WTC11 (cell line): ENCODE measurements at regions not wholly inside any gene's neighbourhood (a gene's known extent, or its start where the extent isn't known, plus 50 kb on each side); places are given as distances from the start of the nearest gene placed in this dataset.

ENCODE experiments used
- ATAC-seq: fragments of 200-7000 bp; cut with Tn5 transposase; 2 replicates; pipeline ENCODE4 v1.10.0; 2021; ENCODE audit warnings: mild to moderate bottlenecking, moderate library complexity
- CTCF ChIA-PET: fragments of 300-600 bp; sonication (Branson Sonifier 250); formaldehyde crosslinking; loops from one replicate; lab custom pipeline; 2021; ENCODE audit warnings: antibody characterized with exemption; lab: Charles Lee
- POLR2A ChIA-PET: fragments of 350-600 bp; sonication (Branson Sonifier 250); formaldehyde crosslinking; loops from one replicate; lab custom pipeline; 2021; ENCODE audit warnings: antibody characterized with exemption; lab: Charles Lee
- DNase-seq: peaks from one replicate; pipeline ENCODE4 v3.0.0; 2021; ENCODE audit warnings: low spot score
- H3K27ac Mint-ChIP-seq: 2 replicates; pipeline ENCODE4 v1.8.0; 2021; ENCODE audit warnings: mixed read lengths
- H3K27me3 Mint-ChIP-seq: 2 replicates; pipeline ENCODE4 v1.8.0; 2021; ENCODE audit warnings: low read depth, mild to moderate bottlenecking, moderate library complexity, mixed read lengths
- H3K36me3 Mint-ChIP-seq: 2 replicates; pipeline ENCODE4 v1.8.0; 2021; ENCODE audit warnings: mixed read lengths
- H3K4me1 Mint-ChIP-seq: 2 replicates; pipeline ENCODE4 v1.8.0; 2022; ENCODE audit warnings: mixed read lengths
- H3K4me3 Mint-ChIP-seq: 2 replicates; pipeline ENCODE4 v1.8.0; 2021; ENCODE audit warnings: mild to moderate bottlenecking, moderate library complexity, mixed read lengths
- H3K9me3 Mint-ChIP-seq: 2 replicates; pipeline ENCODE4 v1.8.0; 2021; ENCODE audit warnings: mixed read lengths
- AFF4 ChIP-seq: sonication (generic); formaldehyde crosslinking; IDR thresholded peaks from 2 replicates; pipeline ENCODE4 v1.8.1; 2023; ENCODE audit warnings: mild to moderate bottlenecking, missing genetic modification reagents, borderline replicate concordance
- CBFB ChIP-seq: sonication (generic); formaldehyde crosslinking; IDR thresholded peaks from 2 replicates; pipeline ENCODE4 v1.8.1; 2022; ENCODE audit warnings: mild to moderate bottlenecking, low read depth, missing genetic modification reagents
- CDX4 ChIP-seq: fragments of 250-450 bp; sonication (Bioruptor Pico); IDR thresholded peaks from 2 replicates; pipeline ENCODE4 v1.9.0; 2021; ENCODE audit warnings: moderate library complexity, mild to moderate bottlenecking, inconsistent platforms, borderline replicate concordance
- CREM ChIP-seq: sonication (generic); formaldehyde crosslinking; IDR thresholded peaks from 2 replicates; pipeline ENCODE4 v1.8.1; 2022; ENCODE audit warnings: mild to moderate bottlenecking, missing genetic modification reagents, moderate library complexity
- EMX1 ChIP-seq: fragments of 250-450 bp; sonication (Bioruptor Pico); IDR thresholded peaks from 2 replicates; pipeline ENCODE4 v1.8.0; 2021; ENCODE audit warnings: mild to moderate bottlenecking
- FOXJ3 ChIP-seq: sonication (generic); formaldehyde crosslinking; IDR thresholded peaks from 2 replicates; pipeline ENCODE4 v1.9.0; 2021; ENCODE audit warnings: missing genetic modification reagents, mild to moderate bottlenecking, borderline replicate concordance
- GRHL2 ChIP-seq: fragments of 250-450 bp; sonication (Bioruptor Pico); IDR thresholded peaks from 2 replicates; pipeline ENCODE4 v1.8.0; 2022; ENCODE audit warnings: mild to moderate bottlenecking, moderate library complexity; ENCODE audit not compliant: insufficient replicate concordance, severe bottlenecking
- HMGXB4 ChIP-seq: sonication (generic); formaldehyde crosslinking; IDR thresholded peaks from 2 replicates; pipeline ENCODE4 v1.8.1; 2023; ENCODE audit warnings: mild to moderate bottlenecking, moderate library complexity, missing genetic modification reagents
- MXD4 ChIP-seq: fragments of 250-450 bp; sonication (Bioruptor Pico); IDR thresholded peaks from 2 replicates; pipeline ENCODE4 v1.8.0; 2021; ENCODE audit warnings: mild to moderate bottlenecking, moderate library complexity, borderline replicate concordance
- NFATC4 ChIP-seq: fragments of 250-450 bp; sonication (Bioruptor Pico); IDR thresholded peaks from 2 replicates; pipeline ENCODE4 v1.9.0; 2021; ENCODE audit warnings: mild to moderate bottlenecking
- NR1H2 ChIP-seq: sonication (generic); formaldehyde crosslinking; IDR thresholded peaks from 2 replicates; pipeline ENCODE4 v1.9.0; 2021; ENCODE audit warnings: mild to moderate bottlenecking, moderate library complexity, missing genetic modification reagents
- RELA ChIP-seq: sonication (generic); formaldehyde crosslinking; IDR thresholded peaks from 2 replicates; pipeline ENCODE4 v1.8.1; 2022; ENCODE audit warnings: missing genetic modification reagents, mild to moderate bottlenecking, borderline replicate concordance
- SMAD3 ChIP-seq: sonication (generic); formaldehyde crosslinking; IDR thresholded peaks from 2 replicates; pipeline ENCODE4 v1.8.0; 2022; ENCODE audit warnings: missing genetic modification reagents, mild to moderate bottlenecking, borderline replicate concordance
- SOX15 ChIP-seq: fragments of 250-450 bp; sonication (Bioruptor Pico); IDR thresholded peaks from 2 replicates; pipeline ENCODE4 v1.9.0; 2021; ENCODE audit warnings: mild to moderate bottlenecking
- STAT6 ChIP-seq: sonication (generic); formaldehyde crosslinking; conservative IDR thresholded peaks from 2 replicates; pipeline ENCODE4 v1.8.1; 2023; ENCODE audit warnings: mild to moderate bottlenecking, low read depth, missing genetic modification reagents, moderate library complexity
- TEAD1 ChIP-seq: sonication (generic); formaldehyde crosslinking; IDR thresholded peaks from 2 replicates; pipeline ENCODE4 v1.8.0; 2022; ENCODE audit warnings: mild to moderate bottlenecking, missing genetic modification reagents
- TEAD4 ChIP-seq: sonication (generic); formaldehyde crosslinking; IDR thresholded peaks from 2 replicates; pipeline ENCODE4 v1.8.0; 2022; ENCODE audit warnings: mild to moderate bottlenecking, missing genetic modification reagents
- ZNF121 ChIP-seq: sonication (generic); formaldehyde crosslinking; IDR thresholded peaks from 2 replicates; pipeline ENCODE4 v1.8.0; 2023; ENCODE audit warnings: missing genetic modification reagents
- ZNF396 ChIP-seq: fragments of 250-450 bp; sonication (Bioruptor Pico); IDR thresholded peaks from 2 replicates; pipeline ENCODE4 v1.8.0; 2021; ENCODE audit warnings: mild to moderate bottlenecking, moderate library complexity, borderline replicate concordance
- ZNF532 ChIP-seq: fragments of 250-450 bp; sonication (Bioruptor Pico); IDR thresholded peaks from 2 replicates; pipeline ENCODE4 v1.9.0; 2021; ENCODE audit warnings: mild to moderate bottlenecking, borderline replicate concordance

GRCh38 chr19:32165750-32166149 lies 179.7 kb upstream of the ZNF507 start:
- no peaks in the 10 kb centered on the region for H3K36me3 Mint-ChIP-seq
- H3K27me3 Mint-ChIP-seq = no peaks in the 10 kb centered on the region
- no peak overlapping the region for H3K4me3 Mint-ChIP-seq
- ChIA-PET CTCF (interaction anchor here (0.5 kb wide), 1 partner anchor 913 kb away, joined by 3 read pairs; no protein-coding TSS in a partner anchor), POLR2A (no interaction called here)
- DNase-seq (no peak), ATAC-seq (no peak)
- peaks cover 4% of the 10 kb centered on the region; the same call in 1 of the 2 replicates for H3K9me3 Mint-ChIP-seq
- no peaks in the 10 kb centered on the region for H3K4me1 Mint-ChIP-seq
- H3K27ac Mint-ChIP-seq = no peak overlapping the region
- TF ChIP-seq CBFB (CRISPR knock-in tag) = no peak
- no peak for TF ChIP-seq NFATC4 (CRISPR knock-in tag)
- TF ChIP-seq MXD4 = no peak
- no peak for TF ChIP-seq AFF4 (CRISPR knock-in tag)
- TF ChIP-seq ZNF396 (CRISPR knock-in tag) = no peak

GRCh38 chr19:32166238-32166637 lies 179.2 kb upstream of the ZNF507 start:
- POLR2A ChIA-PET = no interaction called here
- TF ChIP-seq CREM (CRISPR knock-in tag) = no peak
- no peak for TF ChIP-seq HMGXB4
- TF ChIP-seq ZNF532 (CRISPR knock-in tag) = no peak
- TF ChIP-seq RELA (CRISPR knock-in tag) = no peak
- no peak for TF ChIP-seq EMX1
- no peak for TF ChIP-seq NFATC4 (CRISPR knock-in tag)
- no peak for TF ChIP-seq SMAD3 (CRISPR knock-in tag)
- no peak for TF ChIP-seq ZNF396 (CRISPR knock-in tag)
- no peak for TF ChIP-seq STAT6
- no peak for TF ChIP-seq TEAD4 (CRISPR knock-in tag)
- TF ChIP-seq GRHL2 (CRISPR knock-in tag) = no peak
- TF ChIP-seq SOX15 (CRISPR knock-in tag) = no peak
- no peak for TF ChIP-seq CDX4 (CRISPR knock-in tag)
- TF ChIP-seq FOXJ3 (CRISPR knock-in tag) = no peak
- TF ChIP-seq NR1H2 (CRISPR knock-in tag) = no peak
- no peak for TF ChIP-seq TEAD1 (CRISPR knock-in tag)
- no peak for TF ChIP-seq ZNF121 (CRISPR knock-in tag)
- H3K27me3 Mint-ChIP-seq = no peaks in the 10 kb centered on the region

More at GRCh38 chr19:32166238-32166637, 179.2 kb upstream of the ZNF507 start:
- no peaks in the 10 kb centered on the region for H3K4me1 Mint-ChIP-seq
- H3K9me3 Mint-ChIP-seq = peaks cover under 1% of the 10 kb centered on the region; the same call in 1 of the 2 replicates
- no peaks in the 10 kb centered on the region for H3K36me3 Mint-ChIP-seq
- no peak overlapping the region for H3K27ac Mint-ChIP-seq
- CTCF ChIA-PET = no interaction called here
- H3K4me3 Mint-ChIP-seq = no peak overlapping the region
- DNase-seq (no peak), ATAC-seq (no peak)
